HG02973 (cell line): ENCODE measurements at regions not wholly inside any gene's neighbourhood (a gene's known extent, or its start where the extent isn't known, plus 50 kb on each side); places are given as distances from the start of the nearest gene placed in this dataset.
"Not testable (repeated sequence)": the region's sequence is repeated elsewhere in the genome, so short reads cannot be mapped to it uniquely, and the experiment has no call there.

Experiments used
- ATAC-seq: cut with Tn5 transposase; IDR thresholded peaks from one replicate; pipeline ENCODE4 v1.9.1; 2021; ENCODE audit warnings: moderate library complexity; ENCODE audit not compliant: unreplicated experiment

DNA sequence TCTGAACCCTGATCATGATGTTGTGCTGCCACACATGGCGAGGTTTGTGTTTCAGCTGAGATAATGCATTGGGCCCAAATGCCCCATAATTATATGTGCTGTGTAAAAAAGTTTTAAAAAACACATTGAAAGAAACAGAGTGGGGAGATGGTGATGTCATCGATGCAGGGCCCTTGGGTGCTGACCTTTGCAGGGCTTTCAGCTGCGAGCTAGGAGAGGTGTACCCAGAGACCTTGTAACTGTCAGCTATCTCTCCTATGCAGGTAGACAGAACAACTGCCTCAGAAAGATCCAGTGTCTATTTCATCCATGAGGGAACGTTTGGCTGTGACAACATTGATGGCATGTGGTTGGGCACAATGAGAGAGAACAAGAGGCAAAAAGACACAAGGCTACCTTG is 286.9 kb upstream of the CELF4 start:
- no peak for ATAC-seq

DNA sequence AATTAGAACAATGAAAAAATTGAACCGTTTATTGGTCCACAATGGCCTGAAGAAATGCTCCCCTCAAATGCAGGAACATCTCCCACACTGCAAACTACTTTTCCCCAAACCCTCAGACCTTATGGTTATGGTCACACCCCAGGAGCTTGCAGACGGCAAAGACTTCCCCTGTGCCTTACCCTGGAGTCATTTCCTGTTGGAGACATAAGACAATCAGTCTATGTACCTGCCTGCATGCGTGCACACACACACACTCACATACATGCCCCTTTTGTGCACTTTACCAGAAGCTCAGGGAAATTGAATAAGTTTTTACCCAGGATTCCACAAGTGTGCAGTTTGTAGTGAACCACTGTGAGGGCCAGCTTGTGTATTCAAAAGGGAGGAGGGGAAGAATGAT is 281.9 kb upstream of the CELF4 start:
- no peak for ATAC-seq

DNA sequence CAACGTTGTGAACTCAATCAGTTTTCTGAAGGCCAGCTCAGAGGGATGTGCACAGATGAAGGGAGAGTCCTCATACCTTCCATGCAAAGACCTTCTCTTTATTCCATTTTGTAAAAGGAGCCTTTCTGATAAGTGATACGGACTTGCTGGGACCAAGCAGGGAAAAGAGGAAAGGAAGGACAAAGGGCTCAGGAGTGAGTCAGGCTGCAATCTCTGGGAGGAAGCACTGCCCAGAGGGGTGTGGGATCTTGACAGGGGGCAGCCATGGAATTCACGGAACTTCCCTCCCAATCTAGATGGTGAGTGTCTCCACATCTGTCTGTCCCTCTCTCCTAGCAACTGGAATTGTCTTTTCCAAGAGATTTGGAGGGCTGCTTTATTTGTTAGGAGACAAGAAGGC is 281.4 kb upstream of the CELF4 start:
- no peak for ATAC-seq

DNA sequence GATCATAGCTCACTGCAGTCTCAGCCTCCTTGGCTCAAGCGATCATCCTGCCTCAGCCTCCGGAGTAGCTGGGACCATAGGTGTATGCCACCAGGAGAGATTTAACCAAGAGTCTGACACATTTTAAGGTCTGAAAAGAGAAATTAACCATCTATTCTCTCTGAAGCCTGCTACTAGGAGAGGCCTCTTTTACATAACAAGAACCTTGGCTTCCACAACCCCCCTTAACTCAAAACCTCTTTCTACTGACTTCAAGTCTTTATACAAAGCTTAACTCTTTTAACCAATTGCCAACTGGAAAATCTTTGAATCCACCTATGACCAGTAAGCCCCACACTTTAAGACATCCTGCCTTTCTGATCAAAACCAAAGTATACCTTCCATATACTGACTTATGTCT is 279.9 kb upstream of the CELF4 start:
- ATAC-seq = no peak

DNA sequence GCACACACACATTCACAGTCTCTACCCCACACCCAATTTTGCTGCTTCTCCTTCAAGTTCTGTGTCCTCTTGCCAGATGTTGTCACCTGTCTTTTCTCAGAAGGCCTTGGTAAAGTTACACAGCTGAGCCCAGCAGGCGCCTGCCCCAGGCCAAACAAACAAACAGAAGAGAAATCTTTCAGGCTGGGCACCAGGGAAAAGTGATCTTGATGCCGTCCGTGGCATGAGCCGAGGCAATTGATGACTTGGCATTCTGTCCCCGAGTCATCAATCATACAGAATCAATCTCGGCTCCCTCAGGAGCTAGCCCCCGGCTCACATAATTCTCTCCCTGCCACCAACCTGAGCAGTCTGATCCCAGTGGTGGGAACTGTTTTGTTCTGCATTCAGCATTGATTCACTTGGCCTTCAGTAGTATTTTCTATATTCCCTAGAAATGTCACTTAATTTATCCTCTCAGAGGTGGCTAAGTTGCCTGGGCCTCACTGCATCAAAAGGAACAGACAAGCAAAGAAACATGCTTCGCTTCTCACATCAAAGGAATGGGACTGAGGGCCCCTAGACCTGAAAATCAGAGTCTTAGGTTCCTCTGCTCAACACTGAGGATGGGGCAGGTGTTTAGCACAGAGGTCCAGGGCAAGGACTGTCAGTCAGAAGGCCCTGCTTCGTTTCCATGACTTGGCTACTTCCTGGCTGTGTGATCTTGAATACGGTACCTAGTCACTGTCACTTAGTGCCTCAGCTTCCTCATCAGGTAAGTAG is 278.8 kb upstream of the CELF4 start:
- no peak for ATAC-seq

DNA sequence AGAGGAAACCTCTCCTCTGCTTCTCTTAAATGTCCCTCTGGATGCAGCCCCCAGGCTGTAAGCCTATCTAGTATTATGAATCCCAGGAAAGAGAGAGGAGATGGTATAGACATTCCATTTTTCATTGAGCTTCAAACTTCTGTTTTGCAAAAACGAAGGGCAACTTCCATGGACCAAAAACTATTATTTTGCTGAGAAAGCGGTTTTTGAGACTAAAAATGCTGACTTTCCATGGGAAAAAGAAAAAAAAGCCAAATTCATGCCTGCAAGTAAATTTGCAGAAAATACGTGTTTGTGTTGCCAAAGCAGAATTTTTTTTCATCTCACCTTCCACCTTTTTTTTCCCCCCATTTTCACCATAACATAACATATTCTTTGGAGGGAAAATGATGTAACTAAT is 272.5 kb upstream of the CELF4 start:
- no peak for ATAC-seq

DNA sequence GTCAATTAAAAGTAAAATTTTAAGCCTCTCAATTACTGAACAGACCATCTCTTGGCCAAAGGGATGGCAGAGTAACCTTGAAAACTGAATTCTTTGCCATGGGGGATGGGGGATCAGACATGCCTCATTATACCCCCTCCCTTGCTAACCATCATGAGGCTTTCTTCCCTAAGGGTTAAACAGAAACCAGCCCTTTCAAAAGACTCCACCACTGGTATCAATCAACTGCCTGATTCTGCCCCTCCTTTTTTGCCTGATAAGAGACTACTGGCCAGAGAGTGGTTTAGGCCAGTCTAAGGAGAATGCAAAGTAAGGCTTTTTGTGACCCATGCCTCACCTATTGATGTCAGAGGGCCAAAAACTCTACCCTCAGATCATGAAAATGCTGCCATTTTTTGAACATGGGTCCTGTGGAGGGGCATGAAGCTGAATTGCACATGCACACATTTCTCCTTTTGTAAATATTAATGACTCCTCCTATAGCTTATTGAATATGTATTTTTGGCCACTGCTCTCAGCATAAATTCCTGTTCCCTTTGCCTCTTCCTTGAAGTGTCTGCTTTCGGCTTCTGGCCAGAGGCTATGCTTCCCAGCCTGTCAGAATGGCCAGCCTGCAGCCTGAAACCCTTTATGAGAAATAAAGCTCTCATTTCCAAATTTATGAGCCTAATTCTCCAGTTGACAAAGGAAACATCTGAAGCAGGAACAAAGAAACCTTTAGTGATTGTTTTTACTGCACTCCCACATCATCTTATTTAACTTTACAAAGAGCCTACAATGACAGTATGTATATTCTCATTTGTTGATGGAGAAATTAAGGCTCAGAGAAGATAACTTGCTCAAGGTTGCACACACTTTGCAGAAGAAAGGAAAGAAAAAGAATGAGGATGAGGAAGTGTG is 270.7 kb upstream of the CELF4 start:
- no peak for ATAC-seq

DNA sequence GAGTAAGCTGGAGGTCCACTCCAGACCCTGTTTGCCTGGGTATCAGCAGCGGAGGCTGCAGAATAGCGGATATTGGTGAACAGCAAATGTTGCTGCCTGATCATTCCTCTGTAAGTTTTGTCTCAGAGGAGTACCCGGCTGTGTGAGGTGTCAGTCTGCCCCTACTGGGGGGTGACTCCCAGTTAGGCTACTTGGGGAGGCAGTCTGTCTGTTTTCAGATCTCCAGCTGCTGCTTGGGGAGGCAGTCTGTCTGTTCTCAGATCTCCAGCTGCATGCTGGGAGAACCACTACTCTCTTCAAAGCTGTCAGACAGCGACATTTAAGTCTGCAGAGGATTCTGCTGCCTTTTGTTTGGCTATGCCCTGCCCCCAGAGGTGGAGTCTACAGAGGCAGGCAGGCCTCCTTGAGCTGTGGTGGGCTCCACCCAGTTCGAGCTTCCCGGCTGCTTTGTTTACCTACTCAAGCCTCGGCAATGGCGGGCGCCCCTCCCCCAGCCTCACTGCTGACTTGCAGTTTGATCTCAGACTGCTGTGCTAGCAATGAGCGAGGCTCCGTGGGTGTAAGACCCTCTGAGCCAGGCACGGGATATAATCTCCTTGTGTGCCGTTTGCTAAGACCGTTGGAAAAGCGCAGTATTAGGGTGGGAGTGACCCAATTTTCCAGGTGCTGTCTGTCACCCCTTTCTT is 266.6 kb upstream of the CELF4 start:
- ATAC-seq = not testable (repeated sequence)

DNA sequence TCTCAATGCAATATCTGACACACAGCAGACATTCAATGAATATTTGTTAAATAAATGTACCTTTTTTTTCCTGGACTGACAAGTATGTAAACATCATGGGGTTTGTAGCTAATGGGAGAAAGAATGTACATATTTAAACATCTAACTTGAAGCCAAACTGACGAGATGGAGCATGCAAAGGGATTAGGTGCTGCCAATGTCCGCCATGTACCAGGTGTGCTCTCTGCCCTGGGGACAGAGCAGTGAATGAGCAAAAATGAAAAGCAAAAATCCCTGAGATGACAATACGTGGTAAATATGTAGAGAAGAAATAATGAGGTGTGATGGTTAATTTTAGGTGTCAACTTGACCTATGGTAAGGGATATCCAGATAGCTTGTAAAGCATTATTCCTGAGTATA is 247.4 kb upstream of the CELF4 start:
- ATAC-seq = no peak

DNA sequence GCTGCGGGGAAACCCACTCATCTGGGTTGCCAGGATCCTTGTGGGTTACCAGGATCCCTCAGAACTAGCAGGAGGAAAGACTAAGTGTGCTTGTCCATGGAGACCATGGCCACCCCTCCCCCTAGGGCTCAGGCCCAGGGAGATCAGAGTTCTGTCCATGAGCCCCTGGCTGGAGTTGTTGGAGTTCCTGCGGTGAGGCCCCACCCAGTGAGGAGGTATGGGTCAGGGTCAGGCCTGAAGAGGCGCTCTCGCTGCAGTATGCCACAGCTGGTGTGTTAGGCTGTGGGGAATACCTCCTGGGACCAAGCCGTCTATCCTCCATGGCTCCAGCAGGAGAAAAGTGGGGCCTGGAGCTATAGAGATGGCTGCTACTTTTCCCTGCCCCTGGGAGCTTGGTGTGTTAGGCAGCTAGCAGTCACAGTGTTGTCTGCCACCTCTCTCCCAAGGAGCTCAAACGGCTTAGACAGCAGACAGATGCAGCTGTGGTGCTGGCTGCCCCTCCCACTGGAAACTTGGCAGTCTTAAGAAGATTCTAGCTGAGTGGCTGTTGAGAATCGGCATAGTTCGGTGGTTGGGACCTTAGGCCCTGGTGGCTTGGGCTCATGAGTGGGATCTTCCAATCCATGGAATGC is 240.3 kb upstream of the CELF4 start:
- no peak for ATAC-seq

DNA sequence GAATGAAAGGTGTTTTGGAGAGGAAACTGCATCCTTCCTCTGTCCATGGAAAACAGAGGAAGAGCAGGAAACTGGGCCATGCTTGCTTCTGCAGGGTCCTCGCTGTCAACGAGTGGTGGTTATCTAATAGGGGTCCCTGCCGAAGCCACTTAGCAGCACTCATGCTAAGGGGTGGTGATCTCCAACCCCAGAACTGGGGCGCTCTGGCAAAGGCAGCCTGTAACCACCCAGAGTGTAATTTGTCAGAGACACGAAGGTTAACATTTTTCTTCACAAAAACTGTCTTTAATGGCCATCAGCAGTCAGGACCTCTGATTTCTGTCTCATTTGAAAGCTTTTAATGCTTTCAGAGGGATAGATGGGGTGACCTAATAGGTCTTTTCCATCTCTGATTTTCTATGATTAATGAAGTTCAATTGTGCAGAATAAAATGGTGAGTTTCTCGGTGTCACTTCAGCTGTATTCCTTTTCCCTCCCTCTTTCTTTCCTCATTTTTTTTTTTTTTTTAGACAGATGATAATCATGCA is 231.3 kb upstream of the CELF4 start:
- no peak for ATAC-seq

DNA sequence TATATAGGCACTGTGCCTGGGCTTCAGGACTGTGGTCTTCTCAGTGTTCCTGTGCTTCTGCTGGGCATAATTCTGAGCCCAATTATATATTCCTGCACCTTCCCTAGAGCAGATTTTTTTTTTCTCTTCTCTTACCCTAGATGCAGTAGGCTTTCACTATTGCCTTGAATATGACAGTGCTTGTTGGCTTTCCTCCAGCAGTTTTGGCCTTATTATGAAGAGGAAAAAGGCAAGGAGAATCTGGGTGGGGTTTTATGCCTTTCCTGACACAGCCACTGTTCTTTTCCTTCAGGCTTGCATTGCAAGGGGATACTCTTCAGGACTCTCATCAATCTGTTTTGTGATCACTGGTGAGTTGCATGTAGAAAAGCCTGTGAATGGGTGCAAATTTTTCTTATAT is 221.9 kb upstream of the CELF4 start:
- no peak for ATAC-seq

DNA sequence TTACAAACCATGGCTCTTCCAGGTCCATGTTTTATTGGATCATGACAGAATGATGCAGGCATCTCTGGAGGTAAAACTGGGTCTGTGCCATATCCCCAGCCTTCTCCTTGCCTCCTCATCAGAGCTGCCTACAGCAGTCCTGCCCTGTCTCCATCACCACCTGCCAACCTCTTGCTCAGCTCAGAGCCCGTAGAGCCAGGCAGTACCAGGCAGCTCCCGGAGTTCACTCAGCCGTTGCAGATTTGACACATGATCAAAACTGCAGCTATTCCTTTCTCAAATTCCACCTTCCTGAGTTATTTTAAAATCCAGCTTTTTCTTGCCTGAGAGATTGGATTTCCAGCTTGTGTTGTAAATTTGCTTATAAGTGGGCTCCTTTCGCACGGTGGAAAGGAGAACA is 218.2 kb upstream of the CELF4 start:
- ATAC-seq = no peak

DNA sequence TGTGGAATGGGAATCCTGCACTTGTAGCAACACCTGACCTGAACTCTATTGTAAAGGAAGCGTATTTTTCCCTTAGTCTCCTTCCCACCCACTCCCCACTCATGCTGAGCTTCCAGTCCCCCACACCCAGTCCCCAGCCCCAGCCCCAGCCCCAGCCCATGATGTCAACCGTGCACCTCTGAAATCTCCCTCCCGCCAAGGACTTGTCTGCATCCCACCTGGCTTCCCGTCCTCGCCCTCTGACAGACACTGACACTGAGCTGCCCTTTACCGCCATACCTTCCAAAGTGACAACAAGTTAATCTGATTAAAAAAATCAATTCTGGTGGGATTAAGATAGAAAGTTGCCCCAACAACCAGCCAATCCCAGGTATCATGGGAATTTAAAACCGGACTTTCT is 213.6 kb upstream of the CELF4 start:
- no peak for ATAC-seq

DNA sequence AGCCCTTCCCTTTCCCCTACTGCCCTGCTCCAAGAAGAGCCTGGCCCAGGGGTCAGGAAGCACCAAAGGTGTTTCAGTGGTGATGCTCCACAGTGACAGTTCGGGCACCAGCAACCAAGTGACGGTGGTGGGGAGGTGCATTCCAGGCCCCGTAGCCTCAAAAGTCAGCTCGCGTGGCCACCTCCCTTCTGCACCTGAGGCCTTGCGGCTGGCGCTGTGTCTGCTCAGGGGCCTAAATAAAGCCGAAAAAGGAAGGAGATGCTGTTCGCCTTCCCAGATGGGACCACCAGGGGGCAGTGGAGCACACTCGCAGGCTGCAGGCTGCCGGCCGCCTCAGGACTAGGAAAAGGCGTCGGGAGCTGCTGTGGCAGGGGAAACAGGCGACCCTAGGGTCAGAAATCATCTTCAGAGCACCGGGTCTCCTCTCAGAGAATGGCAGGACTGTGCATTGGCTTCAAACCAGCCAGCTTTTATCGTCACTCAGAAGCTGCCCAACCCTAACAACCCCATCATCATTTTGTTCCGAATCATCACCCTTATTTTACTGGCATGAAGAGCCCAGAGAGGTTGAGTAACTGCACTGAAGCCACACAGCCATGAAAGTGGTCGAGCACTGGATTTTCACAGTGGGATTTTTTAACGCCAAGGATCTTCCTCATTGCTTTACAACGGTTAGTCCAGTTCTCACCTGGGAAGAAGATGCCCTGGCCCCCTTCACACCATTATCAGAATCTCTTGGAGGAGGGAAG is 213.0 kb upstream of the CELF4 start:
- ATAC-seq = peak; percentile 76

DNA sequence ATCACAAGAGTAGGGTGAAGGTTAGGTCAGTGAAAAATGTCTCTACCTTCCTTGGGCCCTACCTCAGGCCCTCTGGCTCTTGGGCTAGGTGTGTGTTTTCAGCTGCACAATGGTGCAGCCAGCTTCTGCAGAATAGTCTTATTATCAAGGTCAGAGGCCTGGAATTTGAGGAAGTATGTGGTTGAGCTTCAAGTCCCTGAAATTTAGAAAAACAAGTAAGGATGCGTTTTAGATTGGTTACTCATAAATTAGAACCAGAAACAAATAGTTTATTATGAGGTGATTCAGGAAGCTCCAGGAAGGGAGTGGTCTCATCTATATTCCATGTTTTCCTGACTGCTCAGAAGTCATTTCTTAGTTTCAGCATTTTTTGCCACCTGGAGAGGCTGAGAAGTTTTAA is 204.2 kb upstream of the CELF4 start:
- ATAC-seq = no peak

DNA sequence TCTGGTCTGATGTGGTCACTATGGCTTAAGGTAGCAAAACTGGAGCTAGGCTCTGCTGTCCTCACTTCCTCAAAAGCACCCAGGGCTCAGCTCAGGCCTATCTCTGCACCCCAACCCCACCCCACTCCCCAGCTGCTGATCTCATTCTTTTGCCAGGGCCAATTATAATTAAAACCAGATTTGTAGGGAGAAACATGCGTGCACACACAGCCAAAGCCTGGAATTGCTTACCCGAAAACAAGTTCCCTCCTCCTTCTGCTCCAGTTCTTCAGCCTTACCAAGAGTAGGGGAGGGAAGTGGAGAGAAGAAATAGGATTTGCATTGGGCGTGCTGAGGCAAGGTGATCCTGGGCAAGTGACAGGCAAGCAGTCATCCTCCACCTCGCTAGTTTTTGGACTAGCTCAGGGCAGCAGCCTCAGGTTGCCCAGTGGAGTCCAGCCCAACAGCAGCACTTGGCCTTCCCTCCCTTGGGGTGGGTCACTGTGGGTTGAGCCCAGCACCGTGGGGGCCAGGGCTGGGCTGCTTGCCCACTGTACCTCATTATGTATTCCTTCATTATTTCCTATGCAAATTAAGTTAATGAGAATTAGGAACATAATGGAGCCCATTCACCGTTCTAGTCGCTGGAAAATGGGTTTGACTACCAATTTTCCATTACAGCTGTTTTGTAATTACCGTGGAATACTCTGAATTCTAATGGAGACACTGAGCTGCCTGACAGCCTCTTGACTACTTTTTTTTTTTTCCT is 199.1 kb upstream of the CELF4 start:
- ATAC-seq = no peak

DNA sequence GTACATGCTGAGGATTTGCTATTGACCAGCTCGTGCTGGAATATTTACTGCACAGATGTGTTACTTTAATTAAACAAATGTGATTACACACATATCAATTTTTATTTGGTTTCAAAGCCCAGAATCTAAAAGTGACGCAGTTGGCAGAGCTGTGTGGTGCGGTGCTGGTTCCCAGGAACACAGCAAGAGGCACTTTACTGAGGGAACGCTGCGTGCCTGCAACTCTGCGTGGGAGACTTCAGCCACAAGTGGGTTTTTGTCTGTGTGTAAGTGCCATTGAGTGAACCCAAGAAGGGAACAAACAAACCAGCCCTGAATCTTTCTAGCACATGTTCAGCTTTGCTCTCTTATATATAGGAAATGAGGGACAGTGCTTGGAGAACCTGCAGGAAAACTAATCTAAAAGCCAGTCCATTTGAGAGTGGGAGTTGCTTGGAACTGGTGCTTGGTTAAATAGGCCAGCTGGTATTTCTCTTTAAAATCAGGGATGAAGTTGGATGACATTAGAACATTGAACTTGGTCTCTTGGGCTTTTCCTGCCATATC is 196.6 kb upstream of the CELF4 start:
- ATAC-seq = no peak

DNA sequence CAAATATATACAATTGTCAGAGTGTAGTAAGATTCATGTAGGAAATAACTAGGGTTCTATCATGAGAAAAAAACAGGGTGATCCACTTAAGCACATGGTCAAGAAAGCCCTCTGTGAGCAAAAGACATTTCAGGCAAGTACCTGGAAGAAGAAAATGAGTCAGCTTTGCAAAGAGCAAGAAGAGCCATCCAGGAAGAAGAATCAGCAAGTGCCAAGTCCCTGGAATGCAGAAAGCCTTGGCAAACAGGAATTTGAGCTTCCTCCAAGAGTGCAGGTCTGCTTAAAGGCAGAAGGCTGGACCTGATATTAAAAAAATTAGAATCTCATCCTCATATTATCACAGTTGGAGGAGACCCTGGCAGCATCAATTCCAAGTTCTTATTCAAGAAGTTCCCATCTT is 188.5 kb upstream of the CELF4 start:
- ATAC-seq = no peak
